ENCODE measurements at regions not wholly inside any gene's neighbourhood (a gene's known extent, or its start where the extent isn't known, plus 50 kb on each side); places are given as distances from the start of the nearest gene placed in this dataset.

GRCh38 chr5:155786108-155786507 is 540.9 kb upstream of the SGCD start:
- Histone ChIP-seq H2AFZ (ENCODE audit: low read depth, low read length, poor library complexity, severe bottlenecking) (no peak overlapping the region), H3K27ac (ENCODE audit: low read depth, low read length) (no peak overlapping the region), H3K4me2 (ENCODE audit: low read length) (no peak overlapping the region), H3K36me3 (ENCODE audit: control insufficient read depth in 1 of 2, insufficient read depth in 2 of 2, low read length in 2 of 2) (no peaks in the 10 kb centered on the region), H3K9ac (ENCODE audit: low read length) (no peak overlapping the region), H3K27me3 (ENCODE audit: insufficient read depth, low read length) (no peaks in the 10 kb centered on the region), H3K79me2 (ENCODE audit: insufficient read depth, low read length) (no peaks in the 10 kb centered on the region), H3K9me2 (ENCODE audit: insufficient read depth) (no peaks in the 10 kb centered on the region), H3K4me3 (replicated peaks in 1 of 2; ENCODE audit: low read depth in 1 of 2, low read length in 2 of 2) (no peak overlapping the region), H4K20me1 (ENCODE audit: insufficient read depth) (no peaks in the 10 kb centered on the region), H3K9me3 (ENCODE audit: control insufficient read depth in 1 of 2, insufficient read depth in 1 of 2, low read depth in 1 of 2, low read length in 2 of 2) (no peaks in the 10 kb centered on the region; a peak in 2 of 4 replicates), H3K4me1 (ENCODE audit: control insufficient read depth in 1 of 2, insufficient read depth in 2 of 2, low read length in 2 of 2) (no peaks in the 10 kb centered on the region)
- DNase-seq (ENCODE audit: low read depth, low spot score) = no peak
- no peak for ATAC-seq
- ChIA-PET RAD21 (ENCODE audit: low non-redundant PET in 1 of 2, low total read pairs in 2 of 2, uncharacterized antibody in 2 of 2, unreplicated experiment in 2 of 2) (no interaction called here), POLR2A (no interaction called here), CTCF (no interaction called here)
- intact Hi-C loops (cut with micrococcal nuclease) = no loop called here
- no TSS peak for BruUV-seq (replicated peaks)
- TF ChIP-seq, protein P1, sequence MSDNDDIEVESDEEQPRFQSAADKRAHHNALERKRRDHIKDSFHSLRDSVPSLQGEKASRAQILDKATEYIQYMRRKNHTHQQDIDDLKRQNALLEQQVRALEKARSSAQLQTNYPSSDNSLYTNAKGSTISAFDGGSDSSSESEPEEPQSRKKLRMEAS (IDR thresholded peaks at IDR 0.05) = no peak
- TF ChIP-seq JUND (IDR thresholded peaks at IDR 0.05) = no peak
- TF ChIP-seq YY1 (IDR thresholded peaks at IDR 0.05; ENCODE audit: extremely low read depth, insufficient replicate concordance, low read depth, low read length) = no peak
- TF ChIP-seq SRF (IDR thresholded peaks at IDR 0.05; ENCODE audit: low read depth) = no peak
- TF ChIP-seq ZFX (IDR thresholded peaks at IDR 0.05) = no peak

- no peaks in the 10 kb centered on the region for H3K79me2 ChIP-seq (ENCODE audit: insufficient read depth, low read length)
- H3K4me1 ChIP-seq (ENCODE audit: control insufficient read depth in 1 of 2, insufficient read depth in 2 of 2, low read length in 2 of 2) = no peaks in the 10 kb centered on the region
- no TSS peak for BruUV-seq (replicated peaks)
- no peaks in the 10 kb centered on the region for H3K36me3 ChIP-seq (ENCODE audit: control insufficient read depth in 1 of 2, insufficient read depth in 2 of 2, low read length in 2 of 2)
- TF ChIP-seq SRF (IDR thresholded peaks at IDR 0.05; ENCODE audit: low read depth) (no peak), YY1 (IDR thresholded peaks at IDR 0.05; ENCODE audit: extremely low read depth, insufficient replicate concordance, low read depth, low read length) (no peak), ZFX (IDR thresholded peaks at IDR 0.05) (no peak), EZH2 (IDR thresholded peaks at IDR 0.05) (no peak), EGR1 (IDR thresholded peaks at IDR 0.05; ENCODE audit: low read depth) (no peak), CEBPB (IDR thresholded peaks at IDR 0.05; ENCODE audit: low read depth) (no peak), JUND (IDR thresholded peaks at IDR 0.05) (no peak), TCF7L2 (IDR thresholded peaks at IDR 0.05; ENCODE audit: borderline replicate concordance, extremely low read depth, insufficient read depth, insufficient read length) (no peak), SIN3A (IDR thresholded peaks at IDR 0.05; ENCODE audit: low read depth) (no peak), ELF1 (IDR thresholded peaks at IDR 0.05; ENCODE audit: borderline replicate concordance, low read depth) (no peak), EZH2phosphoT487 (IDR thresholded peaks at IDR 0.05; ENCODE audit: borderline replicate concordance) (no peak), ZBTB33 (IDR thresholded peaks at IDR 0.05; ENCODE audit: extremely low read depth, insufficient replicate concordance, low read length) (no peak), ZNF274 (IDR thresholded peaks at IDR 0.05; ENCODE audit: low read depth, low read length) (no peak)
- TF ChIP-seq, protein P1 (IDR thresholded peaks at IDR 0.05) = no peak
- no peak overlapping the region for H3K9ac ChIP-seq (ENCODE audit: low read length)
- no peak for DNase-seq (ENCODE audit: low read depth, low spot score)
- ChIA-PET CTCF (no interaction called here), POLR2A (no interaction called here), RAD21 (ENCODE audit: low non-redundant PET in 1 of 2, low total read pairs in 2 of 2, uncharacterized antibody in 2 of 2, unreplicated experiment in 2 of 2) (no interaction called here)
- no peaks in the 10 kb centered on the region for H3K9me2 ChIP-seq (ENCODE audit: insufficient read depth)
- ATAC-seq = no peak
- H4K20me1 ChIP-seq (ENCODE audit: insufficient read depth) = no peaks in the 10 kb centered on the region
- H3K4me3 ChIP-seq (replicated peaks in 1 of 2; ENCODE audit: low read depth in 1 of 2, low read length in 2 of 2) = no peak overlapping the region
- intact Hi-C loops (cut with micrococcal nuclease) = no loop called here
- peaks cover 3 to 6% of the 10 kb centered on the region in 2 experiments; a peak in 2 of 4 replicates for H3K9me3 ChIP-seq (ENCODE audit: control insufficient read depth in 1 of 2, insufficient read depth in 1 of 2, low read depth in 1 of 2, low read length in 2 of 2)
- no peak overlapping the region for H3K4me2 ChIP-seq (ENCODE audit: low read length)
- H3K27ac ChIP-seq (ENCODE audit: low read depth, low read length) = no peak overlapping the region
- H2AFZ ChIP-seq (ENCODE audit: low read depth, low read length, poor library complexity, severe bottlenecking) = no peak overlapping the region
- H3K27me3 ChIP-seq (ENCODE audit: insufficient read depth, low read length) = no peaks in the 10 kb centered on the region
Measured at GRCh38 chr5:155792873-155793272, 534.1 kb upstream of the SGCD start.
